Endothelial cell of umbilical vein (primary cell): ENCODE measurements at regions not wholly inside any gene's neighbourhood (a gene's known extent, or its start where the extent isn't known, plus 50 kb on each side); places are given as distances from the start of the nearest gene placed in this dataset.

Experiments
- CTCF ChIP-seq, 2 donors: IDR thresholded peaks; 1 replicate in 1 of 2; 2 replicates in 1 of 2; pipeline ENCODE4 v1.5.1; 2011; ENCODE audit warnings: low read length in 2 of 2, mild to moderate bottlenecking in 2 of 2, moderate library complexity in 2 of 2, control low read depth in 1 of 2, inconsistent platforms in 1 of 2, low read depth in 1 of 2; ENCODE audit not compliant: insufficient read depth in 1 of 2; ENCODE audit errors: extremely low read depth in 1 of 2
- EZH2 ChIP-seq: IDR thresholded peaks from 2 replicates; pipeline ENCODE4 v1.6.1; 2012; ENCODE audit warnings: borderline replicate concordance, low read depth, mild to moderate bottlenecking, moderate library complexity, low read length, inconsistent platforms; ENCODE audit not compliant: severe bottlenecking
- GATA2 ChIP-seq: IDR thresholded peaks from 2 replicates; pipeline ENCODE4 v1.7.0; 2011; ENCODE audit warnings: low read depth, mild to moderate bottlenecking, moderate library complexity, mixed read lengths, low read length; ENCODE audit not compliant: insufficient read length, insufficient read depth
- MAX ChIP-seq: IDR thresholded peaks from 2 replicates; pipeline ENCODE4 v1.6.1; 2011; ENCODE audit not compliant: insufficient read depth, insufficient read length
- MYC ChIP-seq: IDR thresholded peaks from one replicate; pipeline ENCODE4 v1.6.1; 2011; ENCODE audit warnings: mild to moderate bottlenecking, low read depth, low read length
- POLR2A ChIP-seq: IDR thresholded peaks from 2 replicates; pipeline ENCODE4 v1.6.1; 2012; ENCODE audit warnings: low read depth, mild to moderate bottlenecking, control low read depth, low read length
- POLR2AphosphoS5 ChIP-seq: IDR thresholded peaks from 2 replicates; pipeline ENCODE4 v1.6.1; 2012; ENCODE audit warnings: low read depth, mild to moderate bottlenecking, control low read depth, low read length, moderate library complexity; ENCODE audit not compliant: insufficient read depth

- TF ChIP-seq CTCF (IDR thresholded peaks at IDR 0.05; ENCODE audit: extremely low read depth in 1 of 2, insufficient read depth in 1 of 2, low read depth in 1 of 2, low read length in 2 of 2) = no peak
- TF ChIP-seq POLR2AphosphoS5 = no peak
- TF ChIP-seq EZH2 = no peak
- TF ChIP-seq MAX = no peak
- TF ChIP-seq POLR2A = no peak
- no peak for TF ChIP-seq GATA2
- TF ChIP-seq MYC = no peak
Measured at GRCh38 chrX:124796989-124797388, 450.6 kb downstream of the SH2D1A start.
